ENCODE measurements at regions not wholly inside any gene's neighbourhood (a gene's known extent, or its start where the extent isn't known, plus 50 kb on each side); places are given as distances from the start of the nearest gene placed in this dataset.
A peak's percentile ranks its signal among the peaks of the same experiment; 100 is the strongest.

GRCh38 chr20:24775966-24776365 is 173.1 kb upstream of the CST7 start:
- Histone ChIP-seq H3K27ac (ENCODE audit: low read length) (no peak overlapping the region), H3K36me3 (ENCODE audit: control insufficient read depth, insufficient read depth, low read length) (no peaks in the 10 kb centered on the region), H3K4me3 (ENCODE audit: low read length) (no peak overlapping the region), H3K27me3 (ENCODE audit: control insufficient read depth, insufficient read depth, low read length) (no peaks in the 10 kb centered on the region), H3K4me1 (ENCODE audit: control insufficient read depth, insufficient read depth, low read length) (peaks cover 31% of the 10 kb centered on the region), H3K9me3 (replicated peaks; ENCODE audit: control insufficient read depth, low read depth, low read length) (no peaks in the 10 kb centered on the region)
- no peak for DNase-seq

- DNase-seq: no peak
- H3K27me3 ChIP-seq (ENCODE audit: control insufficient read depth, insufficient read depth, low read length): no peaks in the 10 kb centered on the region
These were observed 172.3 kb upstream of the CST7 start for GRCh38 chr20:24776755-24777271.

GRCh38 chr20:24777746-24778145 is 171.3 kb upstream of the CST7 start:
- no peak for DNase-seq
- WGBS (ENCODE audit: insufficient coverage): no CpG with 5 or more reads among the region's 5 CpGs
- Histone ChIP-seq H3K36me3 (ENCODE audit: control insufficient read depth, insufficient read depth, low read length) (no peaks in the 10 kb centered on the region), H3K9me3 (replicated peaks; ENCODE audit: control insufficient read depth, low read depth, low read length) (no peaks in the 10 kb centered on the region), H3K27me3 (ENCODE audit: control insufficient read depth, insufficient read depth, low read length) (no peaks in the 10 kb centered on the region), H3K4me3 (ENCODE audit: low read length) (no peak overlapping the region), H3K4me1 (ENCODE audit: control insufficient read depth, insufficient read depth, low read length) (peaks cover 41% of the 10 kb centered on the region), H3K27ac (ENCODE audit: low read length) (no peak overlapping the region)

More at GRCh38 chr20:24776755-24777271, 172.3 kb upstream of the CST7 start:
- peaks cover 38% of the 10 kb centered on the region for H3K4me1 ChIP-seq (ENCODE audit: control insufficient read depth, insufficient read depth, low read length)
- no peaks in the 10 kb centered on the region for H3K36me3 ChIP-seq (ENCODE audit: control insufficient read depth, insufficient read depth, low read length)
- no peaks in the 10 kb centered on the region for H3K9me3 ChIP-seq (replicated peaks; ENCODE audit: control insufficient read depth, low read depth, low read length)
- WGBS (ENCODE audit: insufficient coverage): 100% methylated on average over 2 of the region's 6 CpGs
- H3K4me3 ChIP-seq (ENCODE audit: low read length): no peak overlapping the region
- H3K27ac ChIP-seq (ENCODE audit: low read length): no peak overlapping the region

- Histone ChIP-seq H3K27ac (ENCODE audit: low read length) (no peak overlapping the region), H3K4me1 (ENCODE audit: control insufficient read depth, insufficient read depth, low read length) (peaks cover 42% of the 10 kb centered on the region), H3K9me3 (replicated peaks; ENCODE audit: control insufficient read depth, low read depth, low read length) (no peaks in the 10 kb centered on the region), H3K4me3 (ENCODE audit: low read length) (no peak overlapping the region), H3K27me3 (ENCODE audit: control insufficient read depth, insufficient read depth, low read length) (no peaks in the 10 kb centered on the region), H3K36me3 (ENCODE audit: control insufficient read depth, insufficient read depth, low read length) (no peaks in the 10 kb centered on the region)
- DNase-seq: peak; percentile 29
- 62% methylated on average over 13 of the region's 14 CpGs for WGBS (ENCODE audit: insufficient coverage)
These were observed 170.5 kb upstream of the CST7 start for GRCh38 chr20:24778585-24779031.

- H3K4me3 ChIP-seq (ENCODE audit: low read length): no peak overlapping the region
- no peaks in the 10 kb centered on the region for H3K36me3 ChIP-seq (ENCODE audit: control insufficient read depth, insufficient read depth, low read length)
- WGBS (ENCODE audit: insufficient coverage): 23% methylated on average over 3 of the region's 6 CpGs
- peak; percentile 37 for DNase-seq
- no peaks in the 10 kb centered on the region for H3K27me3 ChIP-seq (ENCODE audit: control insufficient read depth, insufficient read depth, low read length)
- H3K9me3 ChIP-seq (replicated peaks; ENCODE audit: control insufficient read depth, low read depth, low read length): no peaks in the 10 kb centered on the region
- no peak overlapping the region for H3K27ac ChIP-seq (ENCODE audit: low read length)
- H3K4me1 ChIP-seq (ENCODE audit: control insufficient read depth, insufficient read depth, low read length): peaks cover 42% of the 10 kb centered on the region
These were observed 169.9 kb upstream of the CST7 start for GRCh38 chr20:24779131-24779530.

GRCh38 chr20:24779946-24780345 is 169.1 kb upstream of the CST7 start:
- 92% methylated on average over 2 of the region's 4 CpGs for WGBS (ENCODE audit: insufficient coverage)

GRCh38 chr20:24780674-24781417 is 168.2 kb upstream of the CST7 start:
- WGBS (ENCODE audit: insufficient coverage): 57% methylated on average over 4 of the region's 11 CpGs
- Histone ChIP-seq H3K36me3 (ENCODE audit: control insufficient read depth, insufficient read depth, low read length) (no peaks in the 10 kb centered on the region), H3K9me3 (replicated peaks; ENCODE audit: control insufficient read depth, low read depth, low read length) (no peaks in the 10 kb centered on the region), H3K4me1 (ENCODE audit: control insufficient read depth, insufficient read depth, low read length) (peaks cover 50% of the 10 kb centered on the region), H3K4me3 (ENCODE audit: low read length) (no peak overlapping the region), H3K27me3 (ENCODE audit: control insufficient read depth, insufficient read depth, low read length) (no peaks in the 10 kb centered on the region), H3K27ac (ENCODE audit: low read length) (no peak overlapping the region)
- no peak for DNase-seq

More at GRCh38 chr20:24779946-24780345, 169.1 kb upstream of the CST7 start:
- no peaks in the 10 kb centered on the region for H3K9me3 ChIP-seq (replicated peaks; ENCODE audit: control insufficient read depth, low read depth, low read length)
- no peak overlapping the region for H3K4me3 ChIP-seq (ENCODE audit: low read length)
- no peaks in the 10 kb centered on the region for H3K36me3 ChIP-seq (ENCODE audit: control insufficient read depth, insufficient read depth, low read length)
- DNase-seq: no peak
- peaks cover 43% of the 10 kb centered on the region for H3K4me1 ChIP-seq (ENCODE audit: control insufficient read depth, insufficient read depth, low read length)
- H3K27me3 ChIP-seq (ENCODE audit: control insufficient read depth, insufficient read depth, low read length): no peaks in the 10 kb centered on the region
- no peak overlapping the region for H3K27ac ChIP-seq (ENCODE audit: low read length)

- peak; percentile 39 for DNase-seq
- Histone ChIP-seq H3K27ac (ENCODE audit: low read length) (no peak overlapping the region), H3K9me3 (replicated peaks; ENCODE audit: control insufficient read depth, low read depth, low read length) (no peaks in the 10 kb centered on the region), H3K4me1 (ENCODE audit: control insufficient read depth, insufficient read depth, low read length) (peaks cover 50% of the 10 kb centered on the region), H3K4me3 (ENCODE audit: low read length) (no peak overlapping the region), H3K36me3 (ENCODE audit: control insufficient read depth, insufficient read depth, low read length) (no peaks in the 10 kb centered on the region), H3K27me3 (ENCODE audit: control insufficient read depth, insufficient read depth, low read length) (no peaks in the 10 kb centered on the region)
- 43% methylated on average over 4 of the region's 8 CpGs for WGBS (ENCODE audit: insufficient coverage)
These were observed 167.6 kb upstream of the CST7 start for GRCh38 chr20:24781418-24781980.

- Histone ChIP-seq H3K27me3 (ENCODE audit: control insufficient read depth, insufficient read depth, low read length) (no peaks in the 10 kb centered on the region), H3K36me3 (ENCODE audit: control insufficient read depth, insufficient read depth, low read length) (no peaks in the 10 kb centered on the region), H3K4me3 (ENCODE audit: low read length) (no peak overlapping the region), H3K4me1 (ENCODE audit: control insufficient read depth, insufficient read depth, low read length) (peaks cover 50% of the 10 kb centered on the region), H3K9me3 (replicated peaks; ENCODE audit: control insufficient read depth, low read depth, low read length) (no peaks in the 10 kb centered on the region), H3K27ac (ENCODE audit: low read length) (no peak overlapping the region)
- WGBS (ENCODE audit: insufficient coverage): 42% methylated on average over 11 of the region's 11 CpGs
- peak; percentile 55 for DNase-seq
These were observed 166.8 kb upstream of the CST7 start for GRCh38 chr20:24782301-24782700.

GRCh38 chr20:24782801-24783630 is 166.1 kb upstream of the CST7 start:
- H3K36me3 ChIP-seq (ENCODE audit: control insufficient read depth, insufficient read depth, low read length): no peaks in the 10 kb centered on the region
- H3K27ac ChIP-seq (ENCODE audit: low read length): no peak overlapping the region
- no peak overlapping the region for H3K4me3 ChIP-seq (ENCODE audit: low read length)
- H3K9me3 ChIP-seq (replicated peaks; ENCODE audit: control insufficient read depth, low read depth, low read length): no peaks in the 10 kb centered on the region
- peaks cover 48% of the 10 kb centered on the region for H3K4me1 ChIP-seq (ENCODE audit: control insufficient read depth, insufficient read depth, low read length)
- 68% methylated on average over 9 of the region's 12 CpGs for WGBS (ENCODE audit: insufficient coverage)
- no peaks in the 10 kb centered on the region for H3K27me3 ChIP-seq (ENCODE audit: control insufficient read depth, insufficient read depth, low read length)
- no peak for DNase-seq
